Endothelial cell (in vitro differentiated cells): ENCODE measurements at regions not wholly inside any gene's neighbourhood (a gene's known extent, or its start where the extent isn't known, plus 50 kb on each side); places are given as distances from the start of the nearest gene placed in this dataset.

Experiments used
- DNase-seq: peaks from one replicate; pipeline ENCODE4 v3.0.0; 2021; ENCODE audit warnings: low spot score
- H3K27ac Mint-ChIP-seq: one replicate; pipeline ENCODE4 v1.8.0; 2021; ENCODE audit warnings: mixed read lengths, inconsistent platforms; ENCODE audit not compliant: unreplicated experiment
- H3K27me3 Mint-ChIP-seq: one replicate; pipeline ENCODE4 v1.8.0; 2021; ENCODE audit warnings: mild to moderate bottlenecking, moderate library complexity, mixed read lengths, inconsistent platforms; ENCODE audit not compliant: unreplicated experiment
- H3K36me3 Mint-ChIP-seq: one replicate; pipeline ENCODE4 v1.8.0; 2021; ENCODE audit warnings: mild to moderate bottlenecking, low read depth, mixed read lengths, inconsistent platforms; ENCODE audit not compliant: unreplicated experiment
- H3K4me1 Mint-ChIP-seq: one replicate; pipeline ENCODE4 v1.8.0; 2021; ENCODE audit warnings: mild to moderate bottlenecking, mixed read lengths, inconsistent platforms; ENCODE audit not compliant: unreplicated experiment
- H3K4me3 Mint-ChIP-seq: one replicate; pipeline ENCODE4 v1.8.0; 2021; ENCODE audit warnings: mild to moderate bottlenecking, mixed read lengths, inconsistent platforms; ENCODE audit not compliant: unreplicated experiment
- H3K9me3 Mint-ChIP-seq: one replicate; pipeline ENCODE4 v1.8.0; 2021; ENCODE audit warnings: mixed read lengths, inconsistent platforms; ENCODE audit not compliant: unreplicated experiment
- CTCF ChIP-seq: fragments of 200-600 bp; sonication (generic); IDR thresholded peaks from one replicate; pipeline ENCODE4 v1.5.0; 2021; ENCODE audit warnings: antibody characterized with exemption; ENCODE audit not compliant: unreplicated experiment

- H3K27ac Mint-ChIP-seq: no peak overlapping the region
These were observed 513.1 kb downstream of the IRX1 start for GRCh38 chr5:4108690-4109089.

GRCh38 chr5:4113426-4113825 lies 517.8 kb downstream of the IRX1 start:
- Mint-ChIP-seq H3K4me1 (no peaks in the 10 kb centered on the region), H3K27ac (no peak overlapping the region), H3K4me3 (no peak overlapping the region), H3K36me3 (no peaks in the 10 kb centered on the region), H3K9me3 (no peaks in the 10 kb centered on the region), H3K27me3 (peaks cover 1% of the 10 kb centered on the region)
- TF ChIP-seq CTCF: no peak
- DNase-seq: no peak

More at GRCh38 chr5:4108690-4109089, 513.1 kb downstream of the IRX1 start:
- no peak overlapping the region for H3K4me3 Mint-ChIP-seq
- no peaks in the 10 kb centered on the region for H3K4me1 Mint-ChIP-seq
- no peak for TF ChIP-seq CTCF
- no peak for DNase-seq
- peaks cover 2% of the 10 kb centered on the region for H3K27me3 Mint-ChIP-seq
- no peaks in the 10 kb centered on the region for H3K9me3 Mint-ChIP-seq
- no peaks in the 10 kb centered on the region for H3K36me3 Mint-ChIP-seq

GRCh38 chr5:4113905-4114304 lies 518.3 kb downstream of the IRX1 start:
- no peak overlapping the region for H3K27ac Mint-ChIP-seq
- H3K36me3 Mint-ChIP-seq: no peaks in the 10 kb centered on the region
- no peaks in the 10 kb centered on the region for H3K9me3 Mint-ChIP-seq
- TF ChIP-seq CTCF: no peak
- H3K4me1 Mint-ChIP-seq: no peaks in the 10 kb centered on the region
- peaks cover 1% of the 10 kb centered on the region for H3K27me3 Mint-ChIP-seq
- no peak overlapping the region for H3K4me3 Mint-ChIP-seq
- no peak for DNase-seq

GRCh38 chr5:4114452-4114851 lies 518.8 kb downstream of the IRX1 start:
- H3K9me3 Mint-ChIP-seq: no peaks in the 10 kb centered on the region
- no peak for TF ChIP-seq CTCF
- H3K27me3 Mint-ChIP-seq: peaks cover 1% of the 10 kb centered on the region
- no peaks in the 10 kb centered on the region for H3K4me1 Mint-ChIP-seq
- no peak for DNase-seq
- H3K4me3 Mint-ChIP-seq: no peak overlapping the region
- H3K36me3 Mint-ChIP-seq: no peaks in the 10 kb centered on the region
- no peak overlapping the region for H3K27ac Mint-ChIP-seq

- DNase-seq: no peak
- no peak overlapping the region for H3K27ac Mint-ChIP-seq
- no peaks in the 10 kb centered on the region for H3K9me3 Mint-ChIP-seq
- H3K27me3 Mint-ChIP-seq: peaks cover 3% of the 10 kb centered on the region
- no peaks in the 10 kb centered on the region for H3K4me1 Mint-ChIP-seq
- H3K4me3 Mint-ChIP-seq: no peak overlapping the region
- no peak for TF ChIP-seq CTCF
- H3K36me3 Mint-ChIP-seq: no peaks in the 10 kb centered on the region
These were observed 521.2 kb downstream of the IRX1 start for GRCh38 chr5:4116834-4117233.
